A673 (cell line): ENCODE measurements at regions not wholly inside any gene's neighbourhood (a gene's known extent, or its start where the extent isn't known, plus 50 kb on each side); places are given as distances from the start of the nearest gene placed in this dataset.

Experiments used
- BruUV-seq: library from RNA; stranded (reverse); fragments of 400-500 nt; replicated peaks from 2 replicates; lab custom pipeline; 2021; lab: Mats Ljungman, UMichigan
- CTCF ChIA-PET: fragments of 300-600 bp; sonication (Branson Sonifier 250); formaldehyde crosslinking; loops from one replicate; lab custom pipeline; 2022; ENCODE audit warnings: antibody characterized with exemption; lab: Charles Lee
- POLR2A ChIA-PET: fragments of 300-600 bp; sonication (Branson Sonifier 250); formaldehyde crosslinking; loops from one replicate; lab custom pipeline; 2022; ENCODE audit warnings: antibody characterized with exemption; ENCODE audit not compliant: low non-redundant PET; lab: Charles Lee
- DNase-seq: peaks from one replicate; pipeline ENCODE4 v3.0.0-alpha.2; 2015; ENCODE audit warnings: low spot score
- H3K27ac ChIP-seq: fragments of 200-600 bp; sonication (generic); 2 replicates; pipeline ENCODE4 v1.5.1; 2016; ENCODE audit warnings: mixed run types, low read depth, mild to moderate bottlenecking, mixed read lengths, antibody characterized with exemption, low read length; ENCODE audit not compliant: poor library complexity, severe bottlenecking
- H3K27me3 ChIP-seq: fragments of 200-600 bp; sonication (generic); replicated peaks from 2 replicates; pipeline ENCODE4 v1.6.1; 2017; ENCODE audit warnings: mixed run types, low read depth, mild to moderate bottlenecking, mixed read lengths, antibody characterized with exemption, low read length; ENCODE audit not compliant: insufficient read depth, poor library complexity
- H3K36me3 ChIP-seq: fragments of 200-600 bp; sonication (generic); 2 replicates; pipeline ENCODE4 v1.6.1; 2016; ENCODE audit warnings: mixed run types, mild to moderate bottlenecking, mixed read lengths, antibody characterized with exemption, low read length; ENCODE audit not compliant: insufficient read depth, poor library complexity, severe bottlenecking
- H3K4me1 ChIP-seq: fragments of 200-600 bp; sonication (generic); 2 replicates; pipeline ENCODE4 v1.6.1; 2017; ENCODE audit warnings: mixed run types, mild to moderate bottlenecking, mixed read lengths, antibody characterized with exemption, low read length; ENCODE audit not compliant: insufficient read depth, poor library complexity, severe bottlenecking
- H3K4me3 ChIP-seq: fragments of 200-600 bp; sonication (generic); 2 replicates; pipeline ENCODE4 v1.5.1; 2016; ENCODE audit warnings: low read depth, mixed run types, mild to moderate bottlenecking, mixed read lengths, low read length; ENCODE audit not compliant: poor library complexity, severe bottlenecking
- H3K9me3 ChIP-seq: fragments of 200-600 bp; sonication (generic); 2 replicates; pipeline ENCODE4 v1.6.1; 2016; ENCODE audit warnings: mixed run types, low read depth, mild to moderate bottlenecking, mixed read lengths, antibody characterized with exemption, low read length; ENCODE audit not compliant: poor library complexity, severe bottlenecking
- CTCF ChIP-seq: fragments of 300-800, 200-600 bp; sonication (generic); conservative IDR thresholded peaks from 2 replicates; pipeline ENCODE4 v1.5.1; 2017; ENCODE audit warnings: low read depth, mild to moderate bottlenecking, antibody characterized with exemption, low read length, moderate library complexity, mixed read lengths
- EZH2 ChIP-seq: fragments of 200-600 bp; sonication (generic); IDR thresholded peaks from 2 replicates; pipeline ENCODE4 v1.6.1; 2017; ENCODE audit warnings: borderline replicate concordance, low read depth, mild to moderate bottlenecking, mixed read lengths, antibody characterized with exemption, low read length; ENCODE audit not compliant: poor library complexity, severe bottlenecking
- intact Hi-C: fragments of 100-400 bp; cut with micrococcal nuclease; formaldehyde crosslinking; loops from one replicate; pipeline ENCODE4 v1.10.0; 2022; ENCODE audit not compliant: unreplicated experiment

GRCh38 chr13:22091222-22091970 lies 420.5 kb downstream of the FGF9 start:
- CTCF ChIA-PET: no interaction called here

GRCh38 chr13:22091971-22092300 lies 421.1 kb downstream of the FGF9 start:
- intact Hi-C loops: no loop called here
- DNase-seq: no peak
- no peak for TF ChIP-seq EZH2
- no peak for TF ChIP-seq CTCF
- BruUV-seq: no TSS peak
- H3K9me3 ChIP-seq: no peaks in the 10 kb centered on the region
- H3K4me3 ChIP-seq: no peak overlapping the region
- POLR2A ChIA-PET: no interaction called here
- no peaks in the 10 kb centered on the region for H3K36me3 ChIP-seq
- H3K27me3 ChIP-seq: no peaks in the 10 kb centered on the region
- no peaks in the 10 kb centered on the region for H3K4me1 ChIP-seq
- CTCF ChIA-PET: no interaction called here
- H3K27ac ChIP-seq: no peak overlapping the region

More at GRCh38 chr13:22091222-22091970, 420.5 kb downstream of the FGF9 start:
- no peak for DNase-seq
- H3K9me3 ChIP-seq: no peaks in the 10 kb centered on the region
- TF ChIP-seq CTCF (no peak), EZH2 (no peak)
- H3K27me3 ChIP-seq: no peaks in the 10 kb centered on the region
- intact Hi-C loops: no loop called here
- no peak overlapping the region for H3K27ac ChIP-seq
- BruUV-seq: no TSS peak
- H3K36me3 ChIP-seq: no peaks in the 10 kb centered on the region
- POLR2A ChIA-PET: no interaction called here
- H3K4me3 ChIP-seq: no peak overlapping the region
- no peaks in the 10 kb centered on the region for H3K4me1 ChIP-seq

GRCh38 chr13:22092791-22093560 lies 422.1 kb downstream of the FGF9 start:
- no peaks in the 10 kb centered on the region for H3K27me3 ChIP-seq
- no peaks in the 10 kb centered on the region for H3K9me3 ChIP-seq
- intact Hi-C loops: no loop called here
- H3K27ac ChIP-seq: no peak overlapping the region
- POLR2A ChIA-PET: no interaction called here
- no peaks in the 10 kb centered on the region for H3K36me3 ChIP-seq
- DNase-seq: no peak
- H3K4me1 ChIP-seq: no peaks in the 10 kb centered on the region
- BruUV-seq: no TSS peak
- TF ChIP-seq CTCF: no peak
- no peak for TF ChIP-seq EZH2
- no peak overlapping the region for H3K4me3 ChIP-seq
- CTCF ChIA-PET: no interaction called here
